H4 (cell line): ENCODE measurements at regions not wholly inside any gene's neighbourhood (a gene's known extent, or its start where the extent isn't known, plus 50 kb on each side); places are given as distances from the start of the nearest gene placed in this dataset.

Source experiments
- DNase-seq: peaks from one replicate; pipeline ENCODE4 v3.0.0-alpha.2; 2015; ENCODE audit warnings: low spot score

GRCh38 chr6:90729057-90729456 is 142.2 kb upstream of the MAP3K7 start:
- no peak for DNase-seq

GRCh38 chr6:90722648-90723047 is 135.8 kb upstream of the MAP3K7 start:
- DNase-seq, result no peak

- no peak for DNase-seq
These were observed 133.5 kb upstream of the MAP3K7 start for GRCh38 chr6:90720404-90720803.

DNA sequence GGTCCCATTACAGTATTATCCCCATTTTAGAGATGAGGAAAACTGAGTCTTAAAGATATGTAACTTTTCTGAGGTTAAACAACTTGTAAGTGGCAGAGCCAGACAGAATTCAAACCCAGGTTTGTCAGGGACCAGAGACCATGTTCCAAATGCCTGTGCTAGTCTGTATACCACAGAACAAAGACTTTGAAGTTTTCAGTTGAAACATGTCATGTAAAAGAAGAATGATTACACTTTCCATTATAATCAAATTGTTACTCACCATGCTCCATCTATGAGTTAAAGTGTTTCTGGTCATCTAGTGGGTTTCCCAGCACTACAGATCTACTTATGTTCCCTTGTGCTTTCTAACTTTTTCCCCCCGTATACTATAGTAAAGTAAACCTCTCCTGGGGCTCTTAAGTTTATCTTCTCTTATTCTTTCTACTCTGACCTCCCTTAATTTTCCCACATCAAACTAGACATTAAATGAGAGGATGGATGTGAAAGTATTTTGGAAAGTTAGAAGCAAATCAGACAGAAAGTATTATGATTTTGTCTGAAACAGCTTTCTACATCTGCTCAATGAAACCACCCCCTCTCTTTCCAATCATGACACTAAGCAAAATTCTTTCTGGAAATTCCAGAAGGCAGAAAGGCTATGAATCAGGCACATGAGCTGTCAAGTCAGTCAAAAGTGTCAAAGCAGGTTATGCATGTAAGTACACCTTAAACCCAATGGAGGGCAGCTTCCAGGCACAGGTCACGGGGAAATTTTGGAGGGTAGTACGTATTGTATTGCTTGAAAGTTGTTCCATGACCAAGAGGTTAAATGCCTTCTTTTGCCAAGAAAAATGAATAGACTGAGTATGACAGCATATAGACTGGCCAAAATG is 132.7 kb upstream of the MAP3K7 start:
- no peak for DNase-seq

- DNase-seq, result no peak
These were observed 129.5 kb upstream of the MAP3K7 start for GRCh38 chr6:90716376-90716775.

DNA sequence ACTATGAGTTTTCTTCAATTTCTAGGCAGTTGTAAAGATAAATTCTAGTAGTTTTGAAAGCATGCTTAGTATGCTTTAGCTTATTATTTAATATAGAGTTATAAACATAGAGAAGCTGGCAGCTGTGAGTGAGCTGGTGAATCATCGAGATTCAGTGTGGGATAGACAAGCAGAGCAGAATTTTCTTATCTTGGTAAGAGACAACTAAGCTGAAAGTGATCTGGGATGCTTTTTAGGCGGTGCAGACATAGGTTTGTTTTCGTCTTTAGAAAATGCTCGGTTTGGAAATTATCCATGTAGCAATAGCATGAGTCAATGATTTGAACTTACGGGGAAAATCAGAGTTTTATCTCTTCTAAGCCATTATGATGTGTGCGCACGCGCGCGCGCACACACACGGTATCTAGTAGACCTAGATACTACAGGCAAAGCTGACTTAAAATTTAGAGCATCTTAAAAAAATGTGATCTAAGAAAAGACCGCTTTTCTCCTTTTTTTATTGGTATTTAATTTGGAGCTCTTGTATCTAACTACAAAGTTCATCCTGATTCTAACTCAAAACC is 128.3 kb upstream of the MAP3K7 start:
- DNase-seq, result no peak

DNA sequence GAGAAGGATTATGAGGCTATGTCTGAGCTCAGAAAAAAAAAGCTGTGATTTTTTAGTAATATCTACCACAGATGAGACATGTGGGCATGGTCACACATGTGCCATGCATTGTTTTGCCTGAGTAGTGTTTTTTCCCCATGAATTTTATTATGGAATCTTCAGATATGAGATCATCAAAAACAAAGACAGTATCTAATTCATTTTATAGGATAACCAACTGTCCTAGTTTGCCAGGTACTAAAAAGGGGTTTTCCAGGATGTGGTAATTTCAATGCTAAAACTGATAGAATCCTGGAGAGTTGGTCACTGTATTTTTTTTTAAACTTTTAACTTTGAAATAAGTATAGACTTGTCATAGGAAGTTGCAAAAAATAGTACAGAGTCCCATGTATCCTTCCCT is 127.4 kb upstream of the MAP3K7 start:
- DNase-seq, result no peak

DNA sequence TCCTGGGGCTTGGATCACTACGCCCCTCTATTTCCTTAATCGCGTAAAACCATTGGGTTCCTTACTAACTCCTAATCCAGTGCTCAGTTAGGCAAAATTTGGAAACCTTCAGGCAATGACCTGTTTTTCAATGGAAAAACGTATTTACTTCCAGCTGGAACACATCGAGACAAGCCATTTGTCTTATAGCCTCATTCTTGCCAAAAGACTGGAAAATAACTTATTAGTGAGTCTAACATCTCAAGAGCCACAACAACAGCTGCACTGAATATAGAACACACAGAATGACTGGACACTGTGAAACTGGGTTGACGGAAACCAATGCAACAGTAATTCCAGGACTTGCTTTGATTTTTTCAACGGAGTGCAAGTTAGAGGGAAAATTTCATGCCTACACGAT is 125.2 kb upstream of the MAP3K7 start:
- no peak for DNase-seq

- DNase-seq, result no peak
These were observed 122.6 kb upstream of the MAP3K7 start for GRCh38 chr6:90709431-90709996.

GRCh38 chr6:90708206-90708737 is 121.4 kb upstream of the MAP3K7 start:
- no peak for DNase-seq

GRCh38 chr6:90707246-90707645 is 120.4 kb upstream of the MAP3K7 start:
- no peak for DNase-seq

GRCh38 chr6:90703336-90703735 is 116.5 kb upstream of the MAP3K7 start:
- no peak for DNase-seq

DNA sequence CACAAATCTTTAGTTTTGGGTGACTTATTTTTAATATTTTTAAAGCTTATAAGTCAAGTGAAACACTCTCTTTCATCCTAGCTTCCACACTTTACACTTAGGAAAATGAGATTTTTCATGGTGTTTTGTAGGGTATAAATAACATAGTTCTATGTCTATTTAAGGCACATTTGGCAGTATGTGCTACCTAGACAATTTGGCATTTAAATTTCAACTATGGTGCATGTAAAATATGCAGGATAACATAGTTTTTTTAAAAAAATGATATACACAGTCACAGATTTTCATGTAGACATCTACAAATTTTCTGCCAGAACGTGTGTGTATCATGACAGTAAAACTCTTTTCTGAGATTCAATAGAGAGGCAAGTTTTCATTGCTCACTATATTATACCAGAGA is 115.1 kb upstream of the MAP3K7 start:
- DNase-seq, result no peak

- DNase-seq, result peak; percentile 5
These were observed 114.4 kb upstream of the MAP3K7 start for GRCh38 chr6:90701146-90701781.

DNA sequence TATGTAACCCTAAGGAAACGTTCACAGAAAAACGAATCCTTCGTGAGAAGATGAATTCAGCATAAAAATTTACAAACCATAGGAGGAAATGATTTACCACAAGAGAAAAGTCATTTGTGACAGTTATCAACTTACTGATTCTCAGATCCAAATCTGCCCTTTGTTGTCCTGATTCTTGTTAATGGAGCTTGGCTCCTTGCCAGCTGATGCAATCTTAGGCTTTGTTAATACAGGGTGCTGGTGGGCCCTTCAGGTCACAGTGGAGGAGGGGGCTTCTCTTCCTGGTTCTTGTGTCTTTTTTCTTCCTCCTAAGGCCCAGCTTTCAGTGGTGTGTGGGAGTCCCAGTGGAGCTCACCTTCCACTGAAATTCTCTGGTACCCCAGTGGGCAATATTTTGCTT is 108.4 kb upstream of the MAP3K7 start:
- no peak for DNase-seq

- no peak for DNase-seq
These were observed 107.9 kb upstream of the MAP3K7 start for GRCh38 chr6:90694802-90695201.

DNA sequence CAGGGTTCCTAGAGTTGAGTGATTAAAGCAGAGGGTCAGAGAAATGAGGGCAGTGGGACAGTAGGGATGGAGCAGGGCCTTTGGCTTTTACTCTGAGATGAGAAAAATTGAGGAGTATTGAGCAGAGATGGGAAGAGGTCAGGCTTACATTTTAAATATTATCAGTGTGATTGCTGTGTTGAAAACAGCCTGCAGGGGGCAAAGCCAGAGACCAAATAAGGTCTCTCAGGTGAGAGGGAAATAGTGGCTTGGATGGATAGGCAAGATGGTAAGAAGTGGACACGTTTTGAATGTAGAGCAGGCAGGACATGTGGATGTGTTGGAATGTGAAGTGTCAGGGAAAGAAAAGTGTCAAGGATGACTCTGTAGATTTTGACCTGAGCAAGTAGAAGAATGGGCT is 105.0 kb upstream of the MAP3K7 start:
- DNase-seq, result no peak

DNA sequence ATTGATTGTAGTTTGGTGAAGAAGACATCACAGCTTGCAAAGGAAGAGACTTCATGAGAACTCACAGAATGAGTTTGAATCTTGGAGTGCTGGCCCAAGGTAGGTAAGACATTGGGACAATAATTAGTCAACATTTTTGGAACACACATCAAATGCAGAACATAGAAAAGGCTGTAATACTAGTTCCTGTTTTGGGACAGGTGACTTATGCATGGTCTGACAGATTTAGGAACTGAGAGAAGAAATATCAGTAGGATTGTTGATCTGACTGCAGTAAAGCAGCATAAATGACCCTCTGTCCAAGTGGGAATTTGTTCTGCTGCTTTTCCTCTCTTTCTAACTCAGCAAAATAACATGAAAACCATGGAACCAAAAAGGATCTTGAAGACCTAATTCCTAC is 102.3 kb upstream of the MAP3K7 start:
- DNase-seq, result no peak

GRCh38 chr6:90687775-90688380 is 101.0 kb upstream of the MAP3K7 start:
- no peak for DNase-seq

GRCh38 chr6:90681863-90682262 is 95.0 kb upstream of the MAP3K7 start:
- no peak for DNase-seq

DNA sequence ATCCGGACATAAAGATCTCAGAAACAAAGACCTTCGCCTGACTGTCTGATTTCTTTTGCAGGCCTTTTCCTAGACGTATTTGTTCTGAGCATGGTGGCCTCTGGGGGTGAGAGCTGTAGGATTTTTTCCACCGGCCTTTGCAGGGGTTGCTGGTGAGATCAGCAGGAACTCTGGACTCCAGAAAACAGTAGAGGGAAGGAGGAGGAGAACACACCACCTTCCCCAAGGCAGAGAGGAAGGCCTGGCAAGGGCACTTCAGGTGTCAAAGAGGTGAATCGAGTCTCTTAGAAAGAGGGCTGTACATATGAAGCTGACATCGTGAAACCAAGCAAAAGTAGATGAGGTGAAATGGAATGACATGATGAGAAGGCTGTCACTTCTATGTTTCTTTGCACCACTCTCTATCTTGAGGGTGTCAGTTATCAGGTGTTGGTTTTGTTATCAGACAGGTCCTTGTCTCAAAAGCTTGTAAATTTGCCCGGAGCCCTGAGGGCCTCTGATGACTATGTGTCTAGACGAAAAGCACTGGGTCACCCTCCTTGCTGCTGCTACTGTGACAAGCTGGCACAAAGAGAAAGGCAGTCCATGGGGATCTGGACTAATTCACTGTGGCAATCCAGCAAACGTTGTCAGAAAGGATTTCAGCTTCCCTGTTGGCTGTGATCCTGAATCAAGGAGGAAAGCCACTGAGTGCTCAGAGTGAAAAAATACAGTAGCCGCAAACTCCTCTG is 91.3 kb upstream of the MAP3K7 start:
- DNase-seq, result no peak
